ENCODE measurements at regions not wholly inside any gene's neighbourhood (a gene's known extent, or its start where the extent isn't known, plus 50 kb on each side); places are given as distances from the start of the nearest gene placed in this dataset.

DNA sequence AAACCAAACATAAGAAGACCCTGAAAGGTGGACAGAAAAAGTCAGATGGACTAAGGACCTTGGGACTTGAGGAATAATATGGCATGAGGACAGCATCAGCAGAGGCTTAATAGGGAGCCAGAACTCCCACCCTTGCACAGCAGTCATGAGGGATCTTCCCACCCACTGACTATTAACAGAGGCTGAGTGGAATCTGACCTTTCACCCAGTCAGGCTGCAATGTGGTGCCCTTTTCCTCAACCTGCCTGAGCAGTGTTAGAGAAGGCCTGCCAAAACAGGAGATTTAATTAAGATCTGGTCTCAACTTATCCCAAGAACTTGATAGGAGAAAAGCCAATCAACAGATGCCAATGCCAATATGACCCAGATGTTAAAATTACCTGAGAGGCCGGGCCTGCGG lies 481.9 kb downstream of the KDM4C start:
- DNase-seq (ENCODE audit: low spot score), result no peak

DNA sequence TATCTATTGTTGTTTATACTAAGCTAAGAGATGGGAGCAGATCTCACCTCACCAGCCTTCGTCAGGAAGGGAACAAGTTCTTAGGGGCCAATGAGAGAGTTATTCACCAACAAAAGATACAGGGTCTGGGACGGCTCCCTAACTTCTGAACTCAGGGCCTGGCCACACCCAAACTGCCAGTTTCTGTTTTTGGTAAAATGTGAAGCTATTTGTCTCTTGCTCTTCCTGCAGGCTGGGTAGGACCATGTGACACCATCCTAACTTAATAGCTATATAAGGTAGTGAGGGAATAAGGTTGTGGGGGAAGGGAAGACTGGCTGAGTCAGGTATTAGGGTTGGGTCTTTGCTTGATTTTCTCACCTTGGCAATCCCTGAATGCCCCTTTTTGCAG lies 480.5 kb downstream of the KDM4C start:
- DNase-seq (ENCODE audit: low spot score), result no peak

DNA sequence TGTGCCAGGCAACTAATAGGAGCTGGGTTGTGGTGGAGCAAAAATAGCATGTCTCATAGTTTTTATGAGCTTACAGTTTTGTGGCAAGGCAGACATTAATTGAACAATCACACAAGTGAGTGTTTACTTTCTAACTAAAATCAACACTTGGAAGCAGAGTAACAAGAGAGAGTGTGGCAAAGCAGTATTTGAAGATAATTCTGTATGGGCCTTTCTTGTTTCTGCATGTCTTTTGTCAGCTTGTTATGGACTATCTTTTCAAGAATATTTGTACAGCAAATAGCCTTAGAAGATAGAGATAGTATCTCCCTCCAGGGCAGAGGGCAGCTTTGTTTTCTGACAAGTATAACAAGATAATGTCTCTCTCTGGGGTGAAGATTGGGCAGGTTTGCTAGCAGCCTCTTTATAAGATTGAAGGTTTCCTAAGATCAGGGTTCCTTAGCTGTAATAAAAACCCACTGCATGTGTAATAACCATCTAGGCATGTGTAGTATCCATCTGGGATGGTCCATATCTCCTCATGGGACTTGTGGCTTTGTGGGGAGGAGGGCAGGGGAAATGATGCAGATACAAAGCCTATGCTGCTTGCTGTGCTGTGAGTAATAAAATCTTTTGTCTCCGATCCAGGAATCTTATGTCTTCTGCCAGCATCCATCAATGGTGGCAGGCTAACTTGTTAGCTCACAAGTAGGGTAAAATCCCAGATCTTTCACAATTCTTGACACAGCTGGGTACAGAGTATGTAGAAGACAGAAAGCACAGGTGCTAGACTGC lies 479.9 kb downstream of the KDM4C start:
- DNase-seq (ENCODE audit: low spot score), result no peak

DNA sequence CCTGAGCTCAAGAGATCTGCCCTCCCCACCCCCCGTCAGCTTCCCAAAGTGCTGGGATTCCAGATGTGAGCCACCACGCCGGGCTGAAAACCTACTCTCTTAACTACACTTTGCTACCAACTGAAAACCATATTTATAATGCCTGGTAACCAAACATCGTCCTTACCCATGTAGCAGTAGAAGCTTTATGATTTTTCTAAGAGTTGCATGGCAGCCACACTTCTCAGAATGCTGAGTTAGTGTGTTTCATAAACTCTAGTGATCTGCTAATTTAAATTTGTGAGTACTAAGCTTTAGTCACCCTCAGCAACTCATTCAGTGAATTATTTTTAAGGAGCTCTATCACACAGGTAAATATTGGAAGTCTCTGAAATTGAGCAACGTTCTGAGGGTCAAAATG lies 478.4 kb downstream of the KDM4C start:
- no peak for DNase-seq (ENCODE audit: low spot score)

DNA sequence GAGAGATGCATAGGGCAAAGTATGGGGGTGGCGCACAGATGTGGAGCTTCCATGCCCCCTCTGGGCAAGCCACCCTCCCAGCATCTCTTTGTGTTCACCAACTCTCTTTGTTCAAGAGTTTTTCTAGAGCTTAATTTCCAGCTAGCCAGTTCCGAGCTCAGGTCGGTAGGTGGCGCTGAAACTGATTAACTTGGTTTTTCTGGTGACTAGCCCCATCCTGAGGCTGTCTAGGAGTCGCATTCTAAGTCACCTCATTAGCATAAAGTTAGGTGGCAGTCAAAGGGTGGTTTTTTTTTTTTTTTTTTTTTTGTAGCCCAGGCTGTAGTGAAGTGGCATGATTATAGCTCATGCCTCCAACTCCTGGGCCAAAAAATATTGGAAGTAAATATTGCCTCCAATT lies 476.4 kb downstream of the KDM4C start:
- peak; percentile 21 for DNase-seq (ENCODE audit: low spot score)

DNA sequence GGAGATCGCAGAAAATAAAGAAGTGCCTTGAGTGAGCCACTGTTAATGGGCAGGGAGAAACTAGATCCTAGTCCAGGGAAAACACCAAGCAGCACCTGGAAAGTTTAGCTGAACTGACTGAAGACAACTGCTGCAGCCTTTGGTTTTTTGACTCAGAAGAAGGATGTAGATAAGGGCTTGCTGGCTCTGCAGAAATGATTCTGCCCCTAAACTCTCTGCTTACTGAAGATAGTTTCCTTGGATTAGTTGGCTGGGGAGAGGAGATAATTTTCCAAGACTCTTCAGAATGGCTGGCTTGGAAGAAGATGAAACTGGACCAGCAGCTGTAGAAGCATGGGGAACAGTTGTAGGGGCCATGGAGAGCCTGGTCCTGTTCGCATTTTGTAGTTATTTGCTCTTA lies 471.8 kb downstream of the KDM4C start:
- no peak for DNase-seq (ENCODE audit: low spot score)

DNA sequence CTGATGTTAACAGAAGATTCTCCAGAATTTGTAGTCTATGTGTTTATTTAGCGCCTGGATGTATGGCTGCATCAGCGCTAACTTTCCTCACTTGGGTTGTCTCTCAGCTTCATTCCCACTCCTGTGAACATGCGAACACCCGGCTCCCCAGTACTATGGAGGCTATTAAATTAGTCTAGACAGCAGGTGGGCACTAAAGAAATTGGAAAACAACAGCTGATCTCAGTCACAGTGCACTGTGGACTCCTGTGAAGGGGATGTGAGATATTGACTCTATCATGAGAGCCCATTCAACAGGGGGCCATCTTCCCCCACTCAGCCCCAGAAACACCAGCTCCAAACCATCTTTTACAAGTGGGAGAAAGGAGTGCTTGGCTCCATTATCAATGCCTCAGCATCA lies 471.0 kb downstream of the KDM4C start:
- DNase-seq (ENCODE audit: low spot score), result no peak

DNA sequence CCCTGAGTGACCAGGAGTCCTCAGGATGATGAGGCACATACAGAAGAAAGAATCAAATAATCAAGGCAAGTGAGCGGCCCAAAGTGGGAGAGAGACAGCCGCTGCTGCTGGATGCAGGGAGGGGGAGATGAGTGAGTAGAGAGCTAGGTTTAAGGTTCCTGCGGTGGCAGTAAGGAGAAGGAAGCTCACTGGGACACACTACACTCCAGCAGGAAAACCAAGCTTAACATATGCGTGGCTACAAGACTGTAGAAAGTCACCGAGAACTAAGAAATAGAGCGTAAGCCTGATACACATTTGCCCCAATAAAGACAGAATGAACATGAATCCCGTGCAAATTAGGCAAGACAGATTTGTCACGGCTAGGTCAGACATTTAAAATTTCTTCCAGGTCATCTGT lies 470.2 kb downstream of the KDM4C start:
- DNase-seq (ENCODE audit: low spot score), result no peak

DNA sequence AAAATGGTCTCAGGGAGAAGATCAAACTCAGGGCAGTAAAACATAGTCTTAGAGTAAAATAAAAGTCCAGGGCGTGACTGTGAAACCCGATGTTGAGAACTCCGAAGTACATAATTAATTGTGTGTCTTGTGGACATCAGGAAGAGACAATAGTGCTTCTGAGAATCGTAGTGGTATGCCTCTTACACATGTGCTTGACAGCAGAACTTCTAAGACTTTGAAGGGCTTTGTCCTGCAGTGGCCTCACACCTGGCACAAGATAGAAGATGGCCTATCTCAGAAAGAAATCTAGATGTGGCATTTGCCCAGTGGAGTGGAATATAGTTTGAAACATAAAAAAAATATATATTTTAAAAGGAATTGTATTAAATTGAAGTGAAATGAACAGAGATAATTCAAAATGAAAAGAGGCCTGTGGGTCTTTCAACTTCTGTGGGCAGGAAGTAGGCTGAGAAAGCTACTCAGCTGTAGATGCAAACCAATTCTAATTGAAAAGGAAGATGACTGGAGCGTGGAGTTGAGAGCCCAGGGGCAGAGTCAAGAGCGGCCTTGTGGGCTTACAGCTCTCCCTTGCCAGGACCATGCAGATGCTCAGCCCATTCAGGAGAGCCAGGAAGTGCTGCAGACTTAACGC lies 468.4 kb downstream of the KDM4C start:
- no peak for DNase-seq (ENCODE audit: low spot score)

All from germinal center (tissue), 1 donor.